Progenitor cell of endocrine pancreas (in vitro differentiated cells): ENCODE measurements at regions not wholly inside any gene's neighbourhood (a gene's known extent, or its start where the extent isn't known, plus 50 kb on each side); places are given as distances from the start of the nearest gene placed in this dataset.
"Not testable (repeated sequence)": the region's sequence is repeated elsewhere in the genome, so short reads cannot be mapped to it uniquely, and the experiment has no call there.

Experiments
- DNase-seq: peaks from one replicate; pipeline ENCODE4 v3.0.0; 2021; ENCODE audit warnings: low spot score; ENCODE audit not compliant: unreplicated experiment
- H3K27ac Mint-ChIP-seq: 2 replicates; pipeline ENCODE4 v1.8.0; 2021; ENCODE audit warnings: mild to moderate bottlenecking, moderate library complexity, mixed read lengths
- H3K27me3 Mint-ChIP-seq: 2 replicates; pipeline ENCODE4 v1.8.0; 2021; ENCODE audit warnings: mixed read lengths
- H3K36me3 Mint-ChIP-seq: 2 replicates; pipeline ENCODE4 v1.8.0; 2022; ENCODE audit warnings: mixed read lengths; ENCODE audit not compliant: insufficient read depth
- H3K4me1 Mint-ChIP-seq: 2 replicates; pipeline ENCODE4 v1.8.0; 2021; ENCODE audit warnings: low read depth, mixed read lengths
- H3K4me3 Mint-ChIP-seq: 2 replicates; pipeline ENCODE4 v1.8.0; 2021; ENCODE audit warnings: low read depth, mild to moderate bottlenecking, moderate library complexity, mixed read lengths
- H3K9me3 Mint-ChIP-seq: 2 replicates; pipeline ENCODE4 v1.8.0; 2021; ENCODE audit warnings: low read depth, mixed read lengths
- TF ChIP-seq, protein P1 (sequence below): fragments of 200-600 bp; sonication (generic); IDR thresholded peaks from one replicate; pipeline ENCODE4 v1.5.0; 2021; ENCODE audit warnings: antibody characterized with exemption, mild to moderate bottlenecking; ENCODE audit not compliant: unreplicated experiment

DNA sequence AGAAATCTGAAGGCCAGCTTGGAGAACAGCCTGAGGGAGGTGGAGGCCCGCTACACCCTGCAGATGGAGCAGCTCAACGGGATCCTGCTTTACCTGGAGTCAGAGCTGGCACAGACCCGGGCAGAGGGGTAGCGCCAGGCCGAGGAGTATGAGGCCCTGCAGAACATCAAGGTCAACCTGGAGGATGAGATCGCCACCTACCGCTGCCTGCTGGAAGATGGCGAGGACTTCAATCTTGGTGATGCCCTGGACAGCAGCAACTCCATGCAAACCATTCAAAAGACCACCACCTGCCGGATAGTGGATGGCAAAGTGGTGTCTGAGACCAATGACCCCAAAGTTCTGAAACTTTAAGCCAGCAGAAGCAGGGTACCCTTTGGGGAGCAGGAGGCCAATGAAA lies 318.4 kb downstream of the ZFHX3 start:
- not testable (repeated sequence) for H3K36me3 Mint-ChIP-seq, H3K27me3 Mint-ChIP-seq, DNase-seq, H3K4me1 Mint-ChIP-seq, H3K4me3 Mint-ChIP-seq, H3K27ac Mint-ChIP-seq
- peaks cover 20% of the 10 kb centered on the region for H3K9me3 Mint-ChIP-seq

- Mint-ChIP-seq H3K36me3 (peaks cover 6% of the 10 kb centered on the region), H3K4me1 (peaks cover 5% of the 10 kb centered on the region)
- TF ChIP-seq, protein P1, sequence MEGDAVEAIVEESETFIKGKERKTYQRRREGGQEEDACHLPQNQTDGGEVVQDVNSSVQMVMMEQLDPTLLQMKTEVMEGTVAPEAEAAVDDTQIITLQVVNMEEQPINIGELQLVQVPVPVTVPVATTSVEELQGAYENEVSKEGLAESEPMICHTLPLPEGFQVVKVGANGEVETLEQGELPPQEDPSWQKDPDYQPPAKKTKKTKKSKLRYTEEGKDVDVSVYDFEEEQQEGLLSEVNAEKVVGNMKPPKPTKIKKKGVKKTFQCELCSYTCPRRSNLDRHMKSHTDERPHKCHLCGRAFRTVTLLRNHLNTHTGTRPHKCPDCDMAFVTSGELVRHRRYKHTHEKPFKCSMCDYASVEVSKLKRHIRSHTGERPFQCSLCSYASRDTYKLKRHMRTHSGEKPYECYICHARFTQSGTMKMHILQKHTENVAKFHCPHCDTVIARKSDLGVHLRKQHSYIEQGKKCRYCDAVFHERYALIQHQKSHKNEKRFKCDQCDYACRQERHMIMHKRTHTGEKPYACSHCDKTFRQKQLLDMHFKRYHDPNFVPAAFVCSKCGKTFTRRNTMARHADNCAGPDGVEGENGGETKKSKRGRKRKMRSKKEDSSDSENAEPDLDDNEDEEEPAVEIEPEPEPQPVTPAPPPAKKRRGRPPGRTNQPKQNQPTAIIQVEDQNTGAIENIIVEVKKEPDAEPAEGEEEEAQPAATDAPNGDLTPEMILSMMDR: no peak
These were observed 319.4 kb downstream of the ZFHX3 start for GRCh38 chr16:72728516-72728915.

DNA sequence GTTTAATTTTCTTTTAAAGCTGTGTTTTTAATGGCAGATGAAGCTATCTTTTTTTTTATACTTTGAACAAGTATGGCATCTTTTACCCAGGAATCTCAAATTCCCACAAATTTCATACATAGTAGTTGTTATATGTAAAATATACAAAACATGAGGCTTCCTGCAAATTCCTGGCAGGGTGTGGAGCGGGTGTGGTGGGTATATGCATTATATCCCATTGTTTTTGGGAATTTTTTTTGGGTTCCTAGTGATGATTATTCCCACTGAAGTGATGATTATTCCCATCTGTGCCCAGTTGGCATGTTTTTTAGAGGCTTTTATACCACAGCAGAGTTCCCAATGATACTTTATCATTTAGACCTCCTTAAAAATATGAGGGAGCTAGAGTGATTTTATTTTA lies 320.4 kb downstream of the ZFHX3 start:
- TF ChIP-seq, protein P1: no peak
- no peak for DNase-seq
- Mint-ChIP-seq H3K27ac (no peak overlapping the region), H3K36me3 (peaks cover 6% of the 10 kb centered on the region), H3K27me3 (no peaks in the 10 kb centered on the region), H3K9me3 (peaks cover 9% of the 10 kb centered on the region), H3K4me1 (peaks cover 12% of the 10 kb centered on the region), H3K4me3 (no peak overlapping the region)

More at GRCh38 chr16:72728516-72728915, 319.4 kb downstream of the ZFHX3 start:
- H3K27ac Mint-ChIP-seq: no peak overlapping the region
- peaks cover 11% of the 10 kb centered on the region for H3K9me3 Mint-ChIP-seq
- no peaks in the 10 kb centered on the region for H3K27me3 Mint-ChIP-seq
- no peak overlapping the region for H3K4me3 Mint-ChIP-seq
- no peak for DNase-seq

DNA sequence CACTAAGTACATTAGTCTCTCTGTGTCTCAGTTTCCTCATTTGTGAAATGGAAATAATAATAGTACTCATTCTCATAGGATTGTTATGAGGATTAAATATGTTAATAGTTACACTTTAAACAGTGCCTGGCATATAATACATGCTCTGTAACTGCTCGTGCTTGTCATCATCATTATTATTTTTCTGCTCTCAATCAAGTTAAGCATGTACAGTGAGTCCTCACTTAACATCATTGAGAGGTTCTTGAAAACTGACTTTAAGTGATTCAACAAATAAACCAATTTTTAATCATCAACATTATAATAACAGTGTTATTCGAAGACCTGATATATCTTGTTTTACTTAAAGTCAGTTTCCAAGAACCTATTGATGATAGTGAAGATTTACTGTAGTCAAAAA lies 322.3 kb downstream of the ZFHX3 start:
- Mint-ChIP-seq H3K36me3 (peaks cover 2% of the 10 kb centered on the region), H3K27ac (no peak overlapping the region)

GRCh38 chr16:72723781-72724180 lies 324.1 kb downstream of the ZFHX3 start:
- H3K9me3 Mint-ChIP-seq: no peaks in the 10 kb centered on the region
- no peak for DNase-seq
- H3K4me1 Mint-ChIP-seq: peaks cover 17% of the 10 kb centered on the region
- TF ChIP-seq, protein P1: no peak
- no peak overlapping the region for H3K27ac Mint-ChIP-seq
- no peaks in the 10 kb centered on the region for H3K36me3 Mint-ChIP-seq
- H3K27me3 Mint-ChIP-seq: no peaks in the 10 kb centered on the region
- no peak overlapping the region for H3K4me3 Mint-ChIP-seq

More for the DNA sequence above, 322.3 kb downstream of the ZFHX3 start:
- H3K4me1 Mint-ChIP-seq: peaks cover 17% of the 10 kb centered on the region
- H3K27me3 Mint-ChIP-seq: no peaks in the 10 kb centered on the region
- TF ChIP-seq, protein P1: no peak
- H3K4me3 Mint-ChIP-seq: no peak overlapping the region
- DNase-seq: no peak
- H3K9me3 Mint-ChIP-seq: peaks cover 3% of the 10 kb centered on the region

- Mint-ChIP-seq H3K4me1 (peaks cover 17% of the 10 kb centered on the region), H3K4me3 (no peak overlapping the region), H3K9me3 (no peaks in the 10 kb centered on the region), H3K27ac (no peak overlapping the region), H3K27me3 (no peaks in the 10 kb centered on the region), H3K36me3 (no peaks in the 10 kb centered on the region)
- no peak for DNase-seq
- TF ChIP-seq, protein P1: no peak
These were observed 325.4 kb downstream of the ZFHX3 start for GRCh38 chr16:72722552-72722951.
